Kidney (tissue), 13 donors: ENCODE measurements at regions not wholly inside any gene's neighbourhood (a gene's known extent, or its start where the extent isn't known, plus 50 kb on each side); places are given as distances from the start of the nearest gene placed in this dataset.

ENCODE experiments used
- DNase-seq, 5 donors: peaks; one replicate each; pipeline ENCODE4 v3.0.0-alpha.2; 2013 to 2020
- FAIRE-seq: peaks from 2 replicates; lab custom pipeline; 2012; peaks lifted over from hg19 to GRCh38; lab: Jason Lieb, UNC
- H3K27ac ChIP-seq, 2 donors: one replicate each; pipeline ENCODE4 v1.7.0; 2013; ENCODE audit warnings: low read depth in 2 of 2, low read length in 2 of 2, inconsistent platforms in 1 of 2
- H3K27me3 ChIP-seq: one replicate; pipeline ENCODE4 v1.7.1; 2013; ENCODE audit warnings: low read length, inconsistent platforms; ENCODE audit not compliant: control insufficient read depth, insufficient read depth
- H3K36me3 ChIP-seq, 3 donors: one replicate each; pipeline versions ENCODE4 v1.7.0 to v1.7.1; 2013; ENCODE audit warnings: low read length in 3 of 3, control low read depth in 1 of 3, inconsistent platforms in 1 of 3; ENCODE audit not compliant: insufficient read depth in 3 of 3, control insufficient read depth in 2 of 3
- H3K4me1 ChIP-seq, 3 donors: one replicate each; pipeline versions ENCODE4 v1.7.0 to v1.7.1; 2013; ENCODE audit warnings: low read length in 3 of 3, inconsistent platforms in 1 of 3, low read depth in 1 of 3; ENCODE audit not compliant: control insufficient read depth in 2 of 3, insufficient read depth in 2 of 3
- H3K4me3 ChIP-seq, 3 donors: one replicate each; pipeline versions ENCODE4 v1.7.0 to v1.8.1; 2013; ENCODE audit warnings: low read length in 3 of 3, control low read depth in 1 of 3, inconsistent platforms in 1 of 3
- H3K9ac ChIP-seq, 3 donors: one replicate each; pipeline versions ENCODE4 v1.7.0 to v1.7.1; 2013; ENCODE audit warnings: low read length in 3 of 3, control low read depth in 1 of 3, inconsistent platforms in 1 of 3
- H3K9me3 ChIP-seq, 3 donors: one replicate each; pipeline versions ENCODE4 v1.7.0 to v1.7.1; 2013; ENCODE audit warnings: low read length in 3 of 3, control low read depth in 1 of 3, inconsistent platforms in 1 of 3; ENCODE audit not compliant: control insufficient read depth in 2 of 3, insufficient read depth in 1 of 3
- CTCF ChIP-seq: IDR thresholded peaks from 3 replicates; pipeline ENCODE4 v1.5.1; 2012; ENCODE audit warnings: mild to moderate bottlenecking, moderate library complexity, borderline replicate concordance; ENCODE audit not compliant: insufficient read depth; ENCODE audit errors: extremely low read depth
- intact Hi-C: fragments of 100-400 bp; cut with DNase I; formaldehyde crosslinking; loops from one replicate; pipeline ENCODE4 v1.11.1; 2022
- donor health status: control.
- donor health status: control.
- donor health status: control.
- donor health status: control.
- donor health status: control.
- donor health status: DM: yes; HTN: yes; CAD: no.
- donor health status: Normal renal cell carcinoma (clear cell type).

GRCh38 chr7:56491636-56492425, 375.6 kb upstream of the NUPR2 start:
- DNase-seq = no peak
- Histone ChIP-seq H3K4me3 (no peak overlapping the region), H3K9me3 (peaks cover 0 to 27% (median 2%) of the 10 kb centered on the region in 3 donors), H3K27ac (no peak overlapping the region), H3K9ac (no peak overlapping the region), H3K27me3 (no peaks in the 10 kb centered on the region), H3K36me3 (no peaks in the 10 kb centered on the region), H3K4me1 (no peaks in the 10 kb centered on the region)
- no peak for FAIRE-seq
- TF ChIP-seq CTCF = no peak
- intact Hi-C loops = no loop called here

- intact Hi-C loops = no loop called here
- no peak for DNase-seq
- Histone ChIP-seq H3K36me3 (no peaks in the 10 kb centered on the region), H3K4me1 (no peaks in the 10 kb centered on the region), H3K27ac (no peak overlapping the region), H3K9ac (no peak overlapping the region), H3K27me3 (no peaks in the 10 kb centered on the region), H3K9me3 (peaks cover 0 to 42% (median 10%) of the 10 kb centered on the region in 3 donors), H3K4me3 (no peak overlapping the region)
- no peak for FAIRE-seq
- TF ChIP-seq CTCF = no peak
Observed at GRCh38 chr7:56483861-56484550, 367.8 kb upstream of the NUPR2 start.

- Histone ChIP-seq H3K4me1 (no peaks in the 10 kb centered on the region), H3K27me3 (no peaks in the 10 kb centered on the region), H3K9me3 (peaks cover 0 to 42% (median 10%) of the 10 kb centered on the region in 3 donors), H3K9ac (no peak overlapping the region), H3K4me3 (no peak overlapping the region), H3K36me3 (no peaks in the 10 kb centered on the region), H3K27ac (no peak overlapping the region)
- DNase-seq (no peak), FAIRE-seq (no peak)
- intact Hi-C loops = no loop called here
- TF ChIP-seq CTCF = no peak
Observed at GRCh38 chr7:56483153-56483552, 366.9 kb upstream of the NUPR2 start.
